Progenitor cell of endocrine pancreas (in vitro differentiated cells): ENCODE measurements at regions not wholly inside any gene's neighbourhood (a gene's known extent, or its start where the extent isn't known, plus 50 kb on each side); places are given as distances from the start of the nearest gene placed in this dataset.

Experiments
- DNase-seq: peaks from one replicate; pipeline ENCODE4 v3.0.0; 2021; ENCODE audit warnings: low spot score; ENCODE audit not compliant: unreplicated experiment
- H3K27ac Mint-ChIP-seq: 2 replicates; pipeline ENCODE4 v1.8.0; 2021; ENCODE audit warnings: mild to moderate bottlenecking, moderate library complexity, mixed read lengths
- H3K27me3 Mint-ChIP-seq: 2 replicates; pipeline ENCODE4 v1.8.0; 2021; ENCODE audit warnings: mixed read lengths
- H3K36me3 Mint-ChIP-seq: 2 replicates; pipeline ENCODE4 v1.8.0; 2022; ENCODE audit warnings: mixed read lengths; ENCODE audit not compliant: insufficient read depth
- H3K4me1 Mint-ChIP-seq: 2 replicates; pipeline ENCODE4 v1.8.0; 2021; ENCODE audit warnings: low read depth, mixed read lengths
- H3K4me3 Mint-ChIP-seq: 2 replicates; pipeline ENCODE4 v1.8.0; 2021; ENCODE audit warnings: low read depth, mild to moderate bottlenecking, moderate library complexity, mixed read lengths
- H3K9me3 Mint-ChIP-seq: 2 replicates; pipeline ENCODE4 v1.8.0; 2021; ENCODE audit warnings: low read depth, mixed read lengths
- CTCF ChIP-seq: fragments of 200-600 bp; sonication (generic); IDR thresholded peaks from one replicate; pipeline ENCODE4 v1.5.0; 2021; ENCODE audit warnings: antibody characterized with exemption, mild to moderate bottlenecking; ENCODE audit not compliant: unreplicated experiment

- H3K9me3 Mint-ChIP-seq = no peaks in the 10 kb centered on the region
- DNase-seq = peak; percentile 25
- H3K27me3 Mint-ChIP-seq = peaks cover 19% of the 10 kb centered on the region
- no peaks in the 10 kb centered on the region for H3K36me3 Mint-ChIP-seq
- H3K4me1 Mint-ChIP-seq = peaks cover 7% of the 10 kb centered on the region
- H3K4me3 Mint-ChIP-seq = no peak overlapping the region
- peak; percentile 72 for TF ChIP-seq CTCF
- peak overlapping the region; percentile 12 for H3K27ac Mint-ChIP-seq
Measured at GRCh38 chr14:22391908-22392565, 197.0 kb downstream of the DAD1 start.

- no peaks in the 10 kb centered on the region for H3K9me3 Mint-ChIP-seq
- TF ChIP-seq CTCF = no peak
- no peak overlapping the region for H3K27ac Mint-ChIP-seq
- peaks cover 7% of the 10 kb centered on the region for H3K4me1 Mint-ChIP-seq
- peaks cover 20% of the 10 kb centered on the region for H3K27me3 Mint-ChIP-seq
- DNase-seq = no peak
- no peaks in the 10 kb centered on the region for H3K36me3 Mint-ChIP-seq
- H3K4me3 Mint-ChIP-seq = no peak overlapping the region
Measured at GRCh38 chr14:22390824-22391461, 198.1 kb downstream of the DAD1 start.

- Mint-ChIP-seq H3K4me1 (peaks cover 11% of the 10 kb centered on the region), H3K27ac (no peak overlapping the region)
Measured at GRCh38 chr14:22390195-22390594, 198.8 kb downstream of the DAD1 start.

GRCh38 chr14:22388669-22389595 is 200.1 kb downstream of the DAD1 start:
- Mint-ChIP-seq H3K9me3 (no peaks in the 10 kb centered on the region), H3K36me3 (no peaks in the 10 kb centered on the region), H3K4me3 (no peak overlapping the region), H3K27ac (no peak overlapping the region), H3K27me3 (peaks cover 11% of the 10 kb centered on the region), H3K4me1 (peaks cover 12% of the 10 kb centered on the region)
- no peak for TF ChIP-seq CTCF
- no peak for DNase-seq

More at GRCh38 chr14:22390195-22390594, 198.8 kb downstream of the DAD1 start:
- Mint-ChIP-seq H3K4me3 (no peak overlapping the region), H3K36me3 (no peaks in the 10 kb centered on the region), H3K27me3 (peaks cover 18% of the 10 kb centered on the region), H3K9me3 (no peaks in the 10 kb centered on the region)
- no peak for DNase-seq
- TF ChIP-seq CTCF = no peak

- Mint-ChIP-seq H3K9me3 (no peaks in the 10 kb centered on the region), H3K27ac (no peak overlapping the region), H3K27me3 (peaks cover 7% of the 10 kb centered on the region), H3K4me3 (no peak overlapping the region), H3K4me1 (peaks cover 12% of the 10 kb centered on the region), H3K36me3 (no peaks in the 10 kb centered on the region)
- no peak for TF ChIP-seq CTCF
- DNase-seq = no peak
Measured at GRCh38 chr14:22387776-22388241, 201.2 kb downstream of the DAD1 start.
